ENCODE measurements at regions not wholly inside any gene's neighbourhood (a gene's known extent, or its start where the extent isn't known, plus 50 kb on each side); places are given as distances from the start of the nearest gene placed in this dataset.

GRCh38 chr13:44263751-44264620 lies 109.6 kb upstream of the SERP2 start:
- TF ChIP-seq YY1 (IDR thresholded peaks at IDR 0.05; ENCODE audit: insufficient read depth, insufficient read length) (no peak), SUZ12 (IDR thresholded peaks at IDR 0.05; ENCODE audit: extremely low read depth, insufficient read depth, insufficient read length) (no peak)
